DND-41 (cell line): ENCODE measurements at regions not wholly inside any gene's neighbourhood (a gene's known extent, or its start where the extent isn't known, plus 50 kb on each side); places are given as distances from the start of the nearest gene placed in this dataset.

Source experiments
- ATAC-seq: fragments of 200-7000 bp; cut with Tn5 transposase; 3 replicates; pipeline ENCODE4 v1.9.1; 2021; ENCODE audit warnings: low read depth; ENCODE audit not compliant: insufficient read depth
- DNase-seq: peaks from one replicate; pipeline ENCODE4 v3.0.0-alpha.2; 2020
- H2AFZ ChIP-seq: 2 replicates; pipeline ENCODE4 v1.6.0; 2012; ENCODE audit warnings: low read depth, low read length
- H3K27ac ChIP-seq: 2 replicates; pipeline ENCODE4 v1.5.1; 2012; ENCODE audit warnings: low read length, inconsistent platforms
- H3K27me3 ChIP-seq: fragments of 200-600 bp; sonication (generic); 2 replicates; pipeline ENCODE4 v1.6.0; 2012; ENCODE audit warnings: low read length, mild to moderate bottlenecking, inconsistent platforms; ENCODE audit not compliant: insufficient read depth, poor library complexity
- H3K36me3 ChIP-seq: 2 replicates; pipeline ENCODE4 v1.5.1; 2012; ENCODE audit warnings: low read length, inconsistent platforms; ENCODE audit not compliant: insufficient read depth
- H3K4me1 ChIP-seq: 2 replicates; pipeline ENCODE4 v1.5.1; 2012; ENCODE audit warnings: mild to moderate bottlenecking, low read length; ENCODE audit not compliant: insufficient read depth
- H3K4me2 ChIP-seq: 2 replicates; pipeline ENCODE4 v1.6.0; 2012; ENCODE audit warnings: mild to moderate bottlenecking, moderate library complexity, low read length, inconsistent platforms; ENCODE audit not compliant: insufficient read depth
- H3K4me3 ChIP-seq, 2 experiments: fragments of 200-600 bp in 1 of 2; shearing (Covaris generic) in 1 of 2; 2 replicates each; pipeline ENCODE4 v1.5.1; 2012 to 2016; ENCODE audit warnings: inconsistent platforms in 2 of 2, low read length in 2 of 2, mild to moderate bottlenecking in 2 of 2, low read depth in 1 of 2, moderate library complexity in 1 of 2
- H3K79me2 ChIP-seq: 2 replicates; pipeline ENCODE4 v1.6.0; 2012; ENCODE audit warnings: low read length, inconsistent platforms; ENCODE audit not compliant: insufficient read depth
- H3K9ac ChIP-seq: 2 replicates; pipeline ENCODE4 v1.6.0; 2012; ENCODE audit warnings: low read depth, mild to moderate bottlenecking, inconsistent platforms, low read length, moderate library complexity
- H3K9me3 ChIP-seq: 2 replicates; pipeline ENCODE4 v1.5.1; 2012; ENCODE audit warnings: low read length, moderate library complexity, mild to moderate bottlenecking, inconsistent platforms; ENCODE audit not compliant: insufficient read depth, severe bottlenecking
- H4K20me1 ChIP-seq: 2 replicates; pipeline ENCODE4 v1.6.0; 2012; ENCODE audit warnings: low read length; ENCODE audit not compliant: insufficient read depth
- CTCF ChIP-seq: IDR thresholded peaks from 2 replicates; pipeline ENCODE4 v1.5.1; 2012; ENCODE audit warnings: borderline replicate concordance, low read length, moderate library complexity, mild to moderate bottlenecking; ENCODE audit not compliant: poor library complexity, severe bottlenecking; ENCODE audit errors: extremely low read depth
- EZH2 ChIP-seq: IDR thresholded peaks from 3 replicates; pipeline ENCODE4 v1.6.1; 2012; ENCODE audit warnings: borderline replicate concordance, low read depth, mild to moderate bottlenecking, moderate library complexity, low read length, inconsistent platforms; ENCODE audit not compliant: severe bottlenecking

- H3K27ac ChIP-seq: no peak overlapping the region
- H2AFZ ChIP-seq: no peak overlapping the region
- ATAC-seq: no peak
- H3K4me2 ChIP-seq: no peak overlapping the region
- H3K27me3 ChIP-seq: no peaks in the 10 kb centered on the region
- no peaks in the 10 kb centered on the region for H4K20me1 ChIP-seq
- H3K4me1 ChIP-seq: no peaks in the 10 kb centered on the region
- H3K36me3 ChIP-seq: no peaks in the 10 kb centered on the region
- H3K4me3 ChIP-seq: no peak overlapping the region
- no peak overlapping the region for H3K9ac ChIP-seq
- H3K9me3 ChIP-seq: no peaks in the 10 kb centered on the region
- H3K79me2 ChIP-seq: no peaks in the 10 kb centered on the region
- no peak for DNase-seq
- TF ChIP-seq EZH2: no peak
These were observed 858.7 kb downstream of the CCSER2 start for GRCh38 chr10:85187047-85187446.

GRCh38 chr10:85188770-85189484 is 860.5 kb downstream of the CCSER2 start:
- Histone ChIP-seq H3K9me3 (no peaks in the 10 kb centered on the region), H3K9ac (no peak overlapping the region), H3K36me3 (no peaks in the 10 kb centered on the region), H3K27ac (no peak overlapping the region), H3K4me2 (no peak overlapping the region), H3K4me1 (no peaks in the 10 kb centered on the region), H2AFZ (no peak overlapping the region), H3K27me3 (no peaks in the 10 kb centered on the region), H3K79me2 (no peaks in the 10 kb centered on the region), H4K20me1 (no peaks in the 10 kb centered on the region), H3K4me3 (no peak overlapping the region)
- TF ChIP-seq CTCF (no peak), EZH2 (no peak)
- DNase-seq (no peak), ATAC-seq (no peak)

GRCh38 chr10:85193796-85194195 is 865.4 kb downstream of the CCSER2 start:
- no peak overlapping the region for H3K4me2 ChIP-seq
- no peak overlapping the region for H3K4me3 ChIP-seq
- no peaks in the 10 kb centered on the region for H3K36me3 ChIP-seq
- TF ChIP-seq EZH2: no peak
- no peak for TF ChIP-seq CTCF
- H3K27me3 ChIP-seq: no peaks in the 10 kb centered on the region
- no peaks in the 10 kb centered on the region for H3K9me3 ChIP-seq
- no peak for ATAC-seq
- no peak overlapping the region for H3K27ac ChIP-seq
- no peak for DNase-seq
- H2AFZ ChIP-seq: no peak overlapping the region
- no peak overlapping the region for H3K9ac ChIP-seq
- no peaks in the 10 kb centered on the region for H4K20me1 ChIP-seq
- H3K4me1 ChIP-seq: no peaks in the 10 kb centered on the region
- H3K79me2 ChIP-seq: no peaks in the 10 kb centered on the region

- Histone ChIP-seq H2AFZ (no peak overlapping the region), H3K4me2 (no peak overlapping the region), H3K9ac (no peak overlapping the region), H3K9me3 (no peaks in the 10 kb centered on the region), H3K4me1 (no peaks in the 10 kb centered on the region), H3K36me3 (no peaks in the 10 kb centered on the region), H3K79me2 (no peaks in the 10 kb centered on the region), H3K27me3 (no peaks in the 10 kb centered on the region), H4K20me1 (no peaks in the 10 kb centered on the region), H3K27ac (no peak overlapping the region), H3K4me3 (no peak overlapping the region)
- no peak for TF ChIP-seq CTCF
- no peak for TF ChIP-seq EZH2
- ATAC-seq: no peak
- no peak for DNase-seq
These were observed 866.3 kb downstream of the CCSER2 start for GRCh38 chr10:85194706-85195105.
